ENCODE measurements at regions not wholly inside any gene's neighbourhood (a gene's known extent, or its start where the extent isn't known, plus 50 kb on each side); places are given as distances from the start of the nearest gene placed in this dataset.

DNA sequence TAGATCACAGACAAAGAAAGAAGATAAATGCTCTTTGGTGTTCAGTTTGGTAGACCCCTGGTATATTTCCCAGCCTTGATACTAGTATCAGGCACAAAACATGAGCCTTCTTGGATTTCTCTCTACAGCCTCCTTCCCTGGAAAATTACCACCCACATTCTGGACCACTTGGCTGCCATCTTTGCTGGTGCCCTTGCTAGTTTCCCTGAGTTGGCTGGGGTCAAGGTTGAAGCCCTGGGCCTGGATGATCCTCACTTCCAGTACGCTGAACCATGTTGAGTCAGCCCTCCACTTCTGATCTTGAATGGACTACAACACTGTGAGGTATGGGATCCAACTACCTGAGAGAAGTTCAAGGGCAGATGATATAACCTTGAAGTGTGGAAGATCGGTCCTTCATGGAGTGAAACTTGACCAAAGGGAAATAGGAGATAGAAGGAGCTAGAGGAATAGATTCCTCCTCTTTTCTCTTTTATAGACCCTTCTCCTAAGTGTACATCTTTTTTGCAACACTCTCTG is 501.4 kb downstream of the TMEM114 start:
- TF ChIP-seq, protein P1, sequence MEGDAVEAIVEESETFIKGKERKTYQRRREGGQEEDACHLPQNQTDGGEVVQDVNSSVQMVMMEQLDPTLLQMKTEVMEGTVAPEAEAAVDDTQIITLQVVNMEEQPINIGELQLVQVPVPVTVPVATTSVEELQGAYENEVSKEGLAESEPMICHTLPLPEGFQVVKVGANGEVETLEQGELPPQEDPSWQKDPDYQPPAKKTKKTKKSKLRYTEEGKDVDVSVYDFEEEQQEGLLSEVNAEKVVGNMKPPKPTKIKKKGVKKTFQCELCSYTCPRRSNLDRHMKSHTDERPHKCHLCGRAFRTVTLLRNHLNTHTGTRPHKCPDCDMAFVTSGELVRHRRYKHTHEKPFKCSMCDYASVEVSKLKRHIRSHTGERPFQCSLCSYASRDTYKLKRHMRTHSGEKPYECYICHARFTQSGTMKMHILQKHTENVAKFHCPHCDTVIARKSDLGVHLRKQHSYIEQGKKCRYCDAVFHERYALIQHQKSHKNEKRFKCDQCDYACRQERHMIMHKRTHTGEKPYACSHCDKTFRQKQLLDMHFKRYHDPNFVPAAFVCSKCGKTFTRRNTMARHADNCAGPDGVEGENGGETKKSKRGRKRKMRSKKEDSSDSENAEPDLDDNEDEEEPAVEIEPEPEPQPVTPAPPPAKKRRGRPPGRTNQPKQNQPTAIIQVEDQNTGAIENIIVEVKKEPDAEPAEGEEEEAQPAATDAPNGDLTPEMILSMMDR (conservative IDR thresholded peaks at IDR 0.05), result no peak
- no peak for TF ChIP-seq ZFX (IDR thresholded peaks at IDR 0.05)

All from C4-2B (cell line).